Peyer's patch (tissue), 4 donors: ENCODE measurements at regions not wholly inside any gene's neighbourhood (a gene's known extent, or its start where the extent isn't known, plus 50 kb on each side); places are given as distances from the start of the nearest gene placed in this dataset.

Experiments used
- DNase-seq, 3 donors: peaks; one replicate each; pipeline ENCODE4 v3.0.0-alpha.2; 2017 to 2019
- H3K27ac ChIP-seq, 4 donors: fragments of 200-600 bp; sonication (generic); one replicate each; pipeline ENCODE4 v1.5.1; 2016 to 2019
- H3K27me3 ChIP-seq, 2 donors: fragments of 200-600 bp; sonication (generic); one replicate each; pipeline ENCODE4 v1.5.1; 2019
- H3K36me3 ChIP-seq, 3 donors: fragments of 200-600 bp; sonication (generic); one replicate each; pipeline ENCODE4 v1.5.1; 2016 to 2019
- H3K4me1 ChIP-seq, 4 donors: fragments of 200-600 bp; sonication (generic); one replicate each; pipeline ENCODE4 v1.5.1; 2016 to 2019
- H3K4me3 ChIP-seq, 4 donors: fragments of 200-600 bp; sonication (generic); 1 replicate in 3 of 4; 2 replicates in 1 of 4; pipeline ENCODE4 v1.5.1; 2016 to 2019; ENCODE audit warnings: mild to moderate bottlenecking in 1 of 4
- H3K9me3 ChIP-seq, 4 donors: fragments of 200-600 bp; sonication (generic); one replicate each; pipeline ENCODE4 v1.5.1; 2016 to 2019; ENCODE audit warnings: mild to moderate bottlenecking in 1 of 4
- POLR2A ChIP-seq, 2 donors: fragments of 450-650 bp; IDR thresholded peaks; one replicate each; pipeline ENCODE4 v1.5.1; 2017; ENCODE audit warnings: antibody characterized with exemption in 2 of 2, mild to moderate bottlenecking in 2 of 2, moderate library complexity in 2 of 2
- TF ChIP-seq, protein P1 (sequence below), 6 experiments: fragments of 450-650 bp in 4 of 6; fragments of 200-600 bp in 2 of 6; sonication (generic) in 1 of 6; IDR thresholded peaks; one replicate each; pipeline ENCODE4 v1.5.1; 2017 to 2019; ENCODE audit warnings: antibody characterized with exemption in 6 of 6, mild to moderate bottlenecking in 3 of 6, moderate library complexity in 1 of 6

DNA sequence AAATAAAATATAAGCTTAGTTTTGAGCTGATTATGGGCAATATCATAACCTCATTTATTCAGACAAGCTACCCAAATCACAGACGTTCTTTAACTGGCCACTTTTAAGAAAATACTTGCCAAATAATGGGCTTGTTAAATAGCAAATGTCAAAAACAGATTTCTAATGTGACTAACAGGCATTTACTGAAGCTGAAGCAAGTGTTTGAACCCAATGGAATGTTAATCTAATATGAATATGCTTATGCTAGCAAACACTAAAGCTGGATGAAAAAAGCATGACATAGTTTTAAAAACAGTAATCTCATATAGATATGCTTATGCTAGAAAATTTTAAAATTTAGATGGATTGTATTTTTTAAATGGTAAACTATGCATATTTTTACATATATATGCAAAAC lies 411.6 kb upstream of the PTGER4 start:
- DNase-seq, result no peak
- H3K27me3 ChIP-seq, result no peaks in the 10 kb centered on the region
- no peak overlapping the region for H3K27ac ChIP-seq
- H3K9me3 ChIP-seq, result no peaks in the 10 kb centered on the region
- no peak for TF ChIP-seq POLR2A (IDR thresholded peaks at IDR 0.05)
- TF ChIP-seq, protein P1, sequence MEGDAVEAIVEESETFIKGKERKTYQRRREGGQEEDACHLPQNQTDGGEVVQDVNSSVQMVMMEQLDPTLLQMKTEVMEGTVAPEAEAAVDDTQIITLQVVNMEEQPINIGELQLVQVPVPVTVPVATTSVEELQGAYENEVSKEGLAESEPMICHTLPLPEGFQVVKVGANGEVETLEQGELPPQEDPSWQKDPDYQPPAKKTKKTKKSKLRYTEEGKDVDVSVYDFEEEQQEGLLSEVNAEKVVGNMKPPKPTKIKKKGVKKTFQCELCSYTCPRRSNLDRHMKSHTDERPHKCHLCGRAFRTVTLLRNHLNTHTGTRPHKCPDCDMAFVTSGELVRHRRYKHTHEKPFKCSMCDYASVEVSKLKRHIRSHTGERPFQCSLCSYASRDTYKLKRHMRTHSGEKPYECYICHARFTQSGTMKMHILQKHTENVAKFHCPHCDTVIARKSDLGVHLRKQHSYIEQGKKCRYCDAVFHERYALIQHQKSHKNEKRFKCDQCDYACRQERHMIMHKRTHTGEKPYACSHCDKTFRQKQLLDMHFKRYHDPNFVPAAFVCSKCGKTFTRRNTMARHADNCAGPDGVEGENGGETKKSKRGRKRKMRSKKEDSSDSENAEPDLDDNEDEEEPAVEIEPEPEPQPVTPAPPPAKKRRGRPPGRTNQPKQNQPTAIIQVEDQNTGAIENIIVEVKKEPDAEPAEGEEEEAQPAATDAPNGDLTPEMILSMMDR (IDR thresholded peaks at IDR 0.05), result no peak
- no peak overlapping the region for H3K4me3 ChIP-seq
- no peaks in the 10 kb centered on the region for H3K36me3 ChIP-seq
- no peaks in the 10 kb centered on the region for H3K4me1 ChIP-seq

DNA sequence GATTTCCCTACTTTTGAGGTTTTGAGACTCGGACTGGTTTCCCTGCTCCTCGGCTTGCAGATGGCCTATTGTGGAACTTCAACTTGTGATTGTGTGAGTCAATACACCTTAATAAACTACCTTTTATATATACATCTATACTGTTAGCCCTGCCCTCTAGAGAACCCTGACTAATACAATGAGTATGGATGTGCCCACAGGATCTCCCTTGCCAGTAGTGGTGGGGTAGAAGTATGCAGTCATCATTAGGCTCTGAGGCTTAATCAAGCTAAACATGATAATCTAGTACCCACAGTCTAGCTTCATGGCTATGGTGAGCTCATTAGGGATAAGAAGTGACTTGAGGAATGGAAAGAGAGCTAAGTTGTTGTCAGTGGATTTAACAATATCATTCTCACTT lies 412.8 kb upstream of the PTGER4 start:
- Histone ChIP-seq H3K4me3 (no peak overlapping the region), H3K36me3 (no peaks in the 10 kb centered on the region), H3K4me1 (no peaks in the 10 kb centered on the region), H3K9me3 (no peaks in the 10 kb centered on the region), H3K27me3 (no peaks in the 10 kb centered on the region), H3K27ac (no peak overlapping the region)
- no peak for DNase-seq
- TF ChIP-seq POLR2A (IDR thresholded peaks at IDR 0.05), result no peak
- TF ChIP-seq, protein P1 (IDR thresholded peaks at IDR 0.05), result no peak

DNA sequence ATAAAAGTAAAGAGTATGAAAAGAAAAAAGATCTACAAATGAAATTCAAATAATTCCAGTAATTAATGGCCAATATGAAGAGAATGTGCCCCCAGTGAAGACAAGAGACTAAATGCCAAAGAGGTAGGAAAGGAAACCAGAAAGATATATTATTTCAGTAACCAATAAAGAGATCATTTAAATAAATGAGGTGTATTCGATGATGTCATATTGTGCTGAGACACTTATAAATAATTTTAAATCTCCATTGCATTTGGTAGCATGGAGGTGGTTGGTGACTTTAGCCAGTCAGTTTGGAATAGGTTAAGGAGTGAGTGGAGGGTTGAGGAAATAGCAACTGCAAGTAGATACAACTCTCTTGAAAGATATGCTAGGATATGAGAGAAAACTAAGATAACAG lies 417.7 kb upstream of the PTGER4 start:
- DNase-seq, result no peak
- Histone ChIP-seq H3K27ac (no peak overlapping the region), H3K4me3 (no peak overlapping the region), H3K9me3 (no peaks in the 10 kb centered on the region), H3K36me3 (no peaks in the 10 kb centered on the region), H3K4me1 (no peaks in the 10 kb centered on the region), H3K27me3 (no peaks in the 10 kb centered on the region)
- TF ChIP-seq, protein P1 (IDR thresholded peaks at IDR 0.05), result no peak
- TF ChIP-seq POLR2A (IDR thresholded peaks at IDR 0.05), result no peak

DNA sequence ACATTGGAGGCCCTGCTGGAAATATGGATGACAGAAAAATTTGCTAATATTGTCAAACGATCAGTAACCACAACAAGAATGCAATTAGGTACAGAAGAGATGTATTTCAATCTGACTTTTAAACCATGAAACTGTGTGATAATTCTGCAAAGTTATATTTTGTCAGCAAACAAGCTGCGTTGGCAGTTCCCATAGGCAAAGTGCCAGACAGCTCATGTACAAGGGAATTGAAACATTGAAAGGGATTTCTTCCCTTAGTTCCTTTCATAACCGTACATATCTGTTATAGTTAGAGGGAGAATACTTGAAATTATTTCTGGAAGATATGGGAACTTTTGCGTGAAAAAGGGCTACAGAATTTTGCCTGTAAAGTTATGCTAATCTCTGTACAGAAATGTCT lies 419.4 kb upstream of the PTGER4 start:
- H3K4me1 ChIP-seq, result no peaks in the 10 kb centered on the region
- no peak overlapping the region for H3K27ac ChIP-seq
- TF ChIP-seq POLR2A (IDR thresholded peaks at IDR 0.05), result no peak
- TF ChIP-seq, protein P1 (IDR thresholded peaks at IDR 0.05), result no peak
- no peak for DNase-seq
- H3K27me3 ChIP-seq, result no peaks in the 10 kb centered on the region
- no peak overlapping the region for H3K4me3 ChIP-seq
- no peaks in the 10 kb centered on the region for H3K36me3 ChIP-seq
- H3K9me3 ChIP-seq, result no peaks in the 10 kb centered on the region

DNA sequence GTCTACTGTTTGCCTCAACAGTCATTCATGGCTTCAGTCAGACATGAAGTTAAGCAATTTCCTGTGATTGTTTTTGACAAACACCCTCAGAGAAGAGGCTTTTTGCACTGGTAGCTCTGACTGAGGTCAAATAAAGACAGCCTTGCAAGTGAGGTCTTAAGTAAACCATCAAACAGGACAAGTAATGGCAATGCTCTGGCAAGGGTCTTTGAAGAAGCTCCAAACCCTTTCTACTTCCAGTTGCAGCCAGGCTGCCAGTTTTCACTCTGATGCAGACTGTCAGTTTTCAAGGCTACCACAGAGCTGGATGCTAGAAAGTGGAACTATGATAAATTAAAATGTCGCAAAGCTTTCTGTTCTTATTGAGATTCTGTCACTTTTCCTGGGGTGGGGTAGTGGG lies 421.5 kb upstream of the PTGER4 start:
- DNase-seq, result no peak
- no peak overlapping the region for H3K4me3 ChIP-seq
- TF ChIP-seq, protein P1 (IDR thresholded peaks at IDR 0.05), result no peak
- TF ChIP-seq POLR2A (IDR thresholded peaks at IDR 0.05), result no peak
- no peaks in the 10 kb centered on the region for H3K9me3 ChIP-seq
- no peaks in the 10 kb centered on the region for H3K36me3 ChIP-seq
- no peaks in the 10 kb centered on the region for H3K4me1 ChIP-seq
- H3K27ac ChIP-seq, result no peak overlapping the region
- H3K27me3 ChIP-seq, result no peaks in the 10 kb centered on the region

DNA sequence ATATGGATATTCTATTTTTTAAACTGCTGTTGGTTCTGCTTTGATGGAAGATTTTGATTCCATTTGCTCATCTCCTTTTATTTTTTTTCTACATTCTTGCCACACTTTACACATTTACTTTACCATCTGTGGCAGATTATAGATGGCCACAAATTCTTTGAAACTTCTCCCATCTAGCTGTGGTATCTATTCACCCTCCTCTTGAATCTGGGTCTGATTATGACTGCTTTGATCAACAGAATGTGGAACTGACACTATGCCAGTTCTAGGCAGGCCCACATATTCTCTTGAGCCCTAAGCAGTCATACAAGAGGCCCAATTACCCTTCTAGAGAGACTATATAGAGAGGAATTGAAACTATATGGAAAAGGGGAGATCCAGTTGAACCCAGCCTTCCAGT lies 439.0 kb upstream of the PTGER4 start:
- no peak for TF ChIP-seq POLR2A (IDR thresholded peaks at IDR 0.05)
- TF ChIP-seq, protein P1 (IDR thresholded peaks at IDR 0.05), result no peak
- no peak for DNase-seq
- peaks cover 0 to 5% (median 0%) of the 10 kb centered on the region in 4 donors for H3K9me3 ChIP-seq
- no peaks in the 10 kb centered on the region for H3K4me1 ChIP-seq
- no peaks in the 10 kb centered on the region for H3K36me3 ChIP-seq
- no peaks in the 10 kb centered on the region for H3K27me3 ChIP-seq
- no peak overlapping the region for H3K4me3 ChIP-seq
- no peak overlapping the region for H3K27ac ChIP-seq
